Uterus (tissue), 3 donors: ENCODE measurements at regions not wholly inside any gene's neighbourhood (a gene's known extent, or its start where the extent isn't known, plus 50 kb on each side); places are given as distances from the start of the nearest gene placed in this dataset.

Source experiments
- DNase-seq, 2 donors: peaks; one replicate each; pipeline ENCODE4 v3.0.0-alpha.2; 2019 to 2020
- H3K27ac ChIP-seq, 2 donors: fragments of 200-600 bp; sonication (generic); 1 replicate in 1 of 2; 2 replicates in 1 of 2; pipeline ENCODE4 v1.5.1; 2016 to 2018
- H3K27me3 ChIP-seq, 2 donors: fragments of 200-600 bp; sonication (generic); one replicate each; pipeline ENCODE4 v1.5.1; 2018 to 2019; ENCODE audit warnings: control low read depth in 1 of 2
- H3K36me3 ChIP-seq, 2 donors: fragments of 200-600 bp; sonication (generic); one replicate each; pipeline ENCODE4 v1.5.1; 2019; ENCODE audit warnings: control low read depth in 1 of 2
- H3K4me1 ChIP-seq, 2 donors: fragments of 200-600 bp; sonication (generic); one replicate each; pipeline ENCODE4 v1.5.1; 2018 to 2019; ENCODE audit warnings: control low read depth in 1 of 2
- H3K4me3 ChIP-seq, 2 donors: fragments of 200-600 bp; sonication (generic); 1 replicate in 1 of 2; 2 replicates in 1 of 2; pipeline ENCODE4 v1.5.1; 2018 to 2019; ENCODE audit warnings: mild to moderate bottlenecking in 1 of 2
- H3K9me3 ChIP-seq, 2 donors: fragments of 200-600 bp; sonication (generic); one replicate each; pipeline ENCODE4 v1.5.1; 2019; ENCODE audit warnings: control low read depth in 1 of 2
- POLR2A ChIP-seq, 2 donors: fragments of 450-650 bp; IDR thresholded peaks; one replicate each; pipeline ENCODE4 v1.6.1; 2016; ENCODE audit warnings: antibody characterized with exemption in 2 of 2, mild to moderate bottlenecking in 1 of 2, moderate library complexity in 1 of 2
- intact Hi-C: fragments of 100-400 bp; cut with DNase I; formaldehyde crosslinking; loops from one replicate; pipeline ENCODE4 v1.15.1; 2023; ENCODE audit warnings: low total_unique reads
- TF ChIP-seq, protein P1 (sequence below), 4 experiments: fragments of 200-600 bp in 2 of 4; fragments of 450-650 bp in 2 of 4; sonication (generic) in 2 of 4; IDR thresholded peaks; one replicate each; pipeline ENCODE4 v1.5.1; 2016 to 2019; ENCODE audit warnings: antibody characterized with exemption in 4 of 4, mild to moderate bottlenecking in 2 of 4, moderate library complexity in 1 of 4
- donor health status: DM: yes; HTN: yes; CAD: no.

DNA sequence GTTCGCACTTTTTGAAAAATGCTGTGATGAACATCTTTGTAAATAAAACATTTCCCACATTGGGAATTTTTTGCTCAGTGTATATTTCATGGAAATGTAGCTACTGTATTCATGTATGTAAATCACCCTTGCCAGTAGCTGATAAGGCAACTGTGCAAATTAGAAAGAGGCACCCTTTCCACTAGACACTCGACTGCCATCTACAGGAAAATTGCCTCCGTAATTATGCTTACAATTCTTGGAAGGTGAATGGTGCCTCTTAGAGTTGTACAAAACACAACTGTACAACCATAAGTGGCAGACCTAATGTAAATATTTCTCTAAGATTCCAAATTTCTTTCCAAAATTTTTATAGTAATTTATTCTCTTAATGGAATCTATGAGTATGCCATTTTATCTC, 491.7 kb downstream of the CCSER2 start:
- H3K4me3 ChIP-seq: no peak overlapping the region
- H3K27ac ChIP-seq: no peak overlapping the region
- no peaks in the 10 kb centered on the region for H3K9me3 ChIP-seq
- H3K36me3 ChIP-seq: no peaks in the 10 kb centered on the region
- H3K4me1 ChIP-seq: no peaks in the 10 kb centered on the region
- no peak for DNase-seq
- H3K27me3 ChIP-seq: no peaks in the 10 kb centered on the region
- TF ChIP-seq, protein P1, sequence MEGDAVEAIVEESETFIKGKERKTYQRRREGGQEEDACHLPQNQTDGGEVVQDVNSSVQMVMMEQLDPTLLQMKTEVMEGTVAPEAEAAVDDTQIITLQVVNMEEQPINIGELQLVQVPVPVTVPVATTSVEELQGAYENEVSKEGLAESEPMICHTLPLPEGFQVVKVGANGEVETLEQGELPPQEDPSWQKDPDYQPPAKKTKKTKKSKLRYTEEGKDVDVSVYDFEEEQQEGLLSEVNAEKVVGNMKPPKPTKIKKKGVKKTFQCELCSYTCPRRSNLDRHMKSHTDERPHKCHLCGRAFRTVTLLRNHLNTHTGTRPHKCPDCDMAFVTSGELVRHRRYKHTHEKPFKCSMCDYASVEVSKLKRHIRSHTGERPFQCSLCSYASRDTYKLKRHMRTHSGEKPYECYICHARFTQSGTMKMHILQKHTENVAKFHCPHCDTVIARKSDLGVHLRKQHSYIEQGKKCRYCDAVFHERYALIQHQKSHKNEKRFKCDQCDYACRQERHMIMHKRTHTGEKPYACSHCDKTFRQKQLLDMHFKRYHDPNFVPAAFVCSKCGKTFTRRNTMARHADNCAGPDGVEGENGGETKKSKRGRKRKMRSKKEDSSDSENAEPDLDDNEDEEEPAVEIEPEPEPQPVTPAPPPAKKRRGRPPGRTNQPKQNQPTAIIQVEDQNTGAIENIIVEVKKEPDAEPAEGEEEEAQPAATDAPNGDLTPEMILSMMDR (IDR thresholded peaks at IDR 0.05): no peak
- TF ChIP-seq POLR2A (IDR thresholded peaks at IDR 0.05): no peak
- intact Hi-C loops: no loop called here

DNA sequence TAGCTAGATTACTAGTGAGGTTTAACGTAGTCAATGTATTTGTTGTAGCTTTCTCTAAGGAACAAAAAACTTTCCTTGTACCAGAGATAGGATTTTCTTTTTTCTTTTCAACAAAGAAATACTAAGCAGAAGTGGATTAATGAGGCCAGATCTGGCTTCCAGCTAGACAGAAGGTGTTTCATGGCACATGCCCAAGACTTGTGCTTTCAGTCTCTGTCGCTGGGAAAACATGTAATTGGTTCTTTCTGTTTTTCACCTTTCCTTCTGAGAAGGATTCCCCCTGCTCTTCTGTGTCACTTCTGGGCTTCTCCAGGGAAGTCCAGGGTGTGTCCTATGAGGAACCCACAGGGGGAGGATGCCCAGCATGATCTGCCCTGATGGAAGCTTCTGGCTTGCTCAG, 492.2 kb downstream of the CCSER2 start:
- Histone ChIP-seq H3K4me1 (no peaks in the 10 kb centered on the region), H3K4me3 (no peak overlapping the region), H3K27me3 (no peaks in the 10 kb centered on the region), H3K9me3 (no peaks in the 10 kb centered on the region), H3K27ac (no peak overlapping the region), H3K36me3 (no peaks in the 10 kb centered on the region)
- DNase-seq: no peak
- TF ChIP-seq, protein P1 (IDR thresholded peaks at IDR 0.05): no peak
- no peak for TF ChIP-seq POLR2A (IDR thresholded peaks at IDR 0.05)
- intact Hi-C loops: no loop called here

DNA sequence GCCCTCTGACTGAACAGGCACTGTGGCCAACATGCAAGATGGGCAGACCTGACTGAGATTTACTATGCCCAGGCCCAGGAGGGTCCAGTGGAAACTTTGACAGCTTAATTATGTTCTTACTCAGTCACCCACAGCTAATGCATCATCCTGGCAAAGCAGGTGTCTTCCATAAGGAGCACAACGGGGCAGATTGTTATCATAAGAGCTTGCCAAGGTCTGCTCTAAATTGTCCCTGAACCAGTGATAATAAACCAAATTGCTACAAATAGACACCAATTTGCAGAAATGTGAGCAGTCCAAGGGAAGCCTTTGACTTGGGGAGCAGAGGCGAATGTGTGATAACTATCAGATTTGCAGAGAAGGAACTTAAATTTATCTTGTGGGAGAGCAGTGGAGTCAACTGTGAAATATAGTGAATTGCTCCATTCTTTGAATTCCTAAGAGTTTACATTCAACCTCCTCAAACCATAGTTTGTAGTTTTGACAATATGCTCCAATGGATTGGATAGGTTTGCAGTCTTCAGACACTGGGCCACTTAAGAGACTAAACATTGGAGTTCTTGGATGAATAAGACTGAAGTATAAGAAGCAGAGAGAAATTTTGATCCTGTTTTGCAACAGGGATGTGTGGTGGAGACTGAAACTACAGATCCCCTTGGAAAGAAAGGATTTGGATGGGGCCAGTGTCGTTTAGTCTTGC, 494.7 kb downstream of the CCSER2 start:
- no peaks in the 10 kb centered on the region for H3K9me3 ChIP-seq
- H3K4me3 ChIP-seq: no peak overlapping the region
- no peaks in the 10 kb centered on the region for H3K4me1 ChIP-seq
- no peak overlapping the region for H3K27ac ChIP-seq
- no peaks in the 10 kb centered on the region for H3K27me3 ChIP-seq
- no peak for TF ChIP-seq POLR2A (IDR thresholded peaks at IDR 0.05)
- TF ChIP-seq, protein P1 (IDR thresholded peaks at IDR 0.05): no peak
- H3K36me3 ChIP-seq: no peaks in the 10 kb centered on the region
- DNase-seq: no peak
- intact Hi-C loops: no loop called here

DNA sequence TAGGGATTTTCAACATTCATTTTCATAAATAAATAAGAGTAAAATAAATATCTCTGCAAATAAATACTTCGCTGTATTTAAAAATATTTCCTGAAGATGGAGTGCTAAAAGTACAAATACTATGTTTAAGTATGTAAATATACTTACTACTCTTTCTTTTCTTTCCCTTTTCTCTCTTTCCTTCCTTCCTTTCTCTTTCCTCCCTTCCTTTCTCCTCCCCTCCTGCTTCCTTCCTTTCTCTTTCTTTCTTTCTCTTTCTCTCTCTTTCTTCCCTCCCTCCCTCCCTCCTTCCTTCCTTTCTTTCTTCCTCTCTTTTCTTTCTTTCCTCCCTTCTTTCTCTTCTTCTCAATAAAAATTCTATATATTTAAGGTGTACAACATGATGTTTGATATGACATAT, 496.1 kb downstream of the CCSER2 start:
- Histone ChIP-seq H3K27me3 (no peaks in the 10 kb centered on the region), H3K9me3 (no peaks in the 10 kb centered on the region), H3K4me1 (no peaks in the 10 kb centered on the region), H3K27ac (no peak overlapping the region), H3K4me3 (no peak overlapping the region), H3K36me3 (no peaks in the 10 kb centered on the region)
- TF ChIP-seq, protein P1 (IDR thresholded peaks at IDR 0.05): no peak
- TF ChIP-seq POLR2A (IDR thresholded peaks at IDR 0.05): no peak
- intact Hi-C loops: no loop called here
- no peak for DNase-seq

DNA sequence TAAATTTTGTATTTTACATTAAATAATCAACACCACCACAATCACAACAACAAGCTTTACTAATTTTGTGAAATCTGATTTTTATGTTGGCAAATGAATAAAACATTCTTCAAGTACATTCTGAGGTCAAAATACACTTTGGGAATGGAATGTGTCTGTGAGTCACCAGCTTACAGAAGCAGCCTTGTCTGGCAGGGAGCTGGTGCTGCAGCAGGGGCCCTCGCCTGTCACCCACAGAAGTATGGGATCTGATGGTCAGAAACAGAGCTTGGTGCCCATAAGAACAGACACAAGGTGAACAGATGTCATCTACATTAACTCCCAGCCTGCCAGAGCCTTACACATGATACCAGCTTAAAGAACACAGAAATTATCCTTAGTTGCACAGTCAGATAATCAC, 496.9 kb downstream of the CCSER2 start:
- Histone ChIP-seq H3K27me3 (no peaks in the 10 kb centered on the region), H3K9me3 (no peaks in the 10 kb centered on the region), H3K4me1 (no peaks in the 10 kb centered on the region), H3K27ac (no peak overlapping the region), H3K36me3 (no peaks in the 10 kb centered on the region), H3K4me3 (no peak overlapping the region)
- DNase-seq: no peak
- intact Hi-C loops: no loop called here
- TF ChIP-seq POLR2A (IDR thresholded peaks at IDR 0.05): no peak
- TF ChIP-seq, protein P1 (IDR thresholded peaks at IDR 0.05): no peak
